HepG2 (cell line): ENCODE measurements at regions not wholly inside any gene's neighbourhood (a gene's known extent, or its start where the extent isn't known, plus 50 kb on each side); places are given as distances from the start of the nearest gene placed in this dataset.

Experiments
- ATAC-seq: fragments of 200-7000 bp; cut with Tn5 transposase; 3 replicates; pipeline ENCODE4 v1.9.1; 2020; ENCODE audit warnings: mild to moderate bottlenecking, moderate library complexity
- BruUV-seq: library from RNA; stranded (reverse); fragments of 400-500 nt; replicated peaks from 2 replicates; lab custom pipeline; 2021; lab: Mats Ljungman, UMichigan
- CTCF ChIA-PET: fragments of 300-600 bp; formaldehyde crosslinking; extraction: SDS; loops from one replicate; lab custom pipeline; 2021; ENCODE audit warnings: low total read pairs, inconsistent platforms, low intra/inter-chr PET ratio; lab: Yijun Ruan, JAX
- POLR2A ChIA-PET: fragments of 350-600 bp; sonication (Branson Sonifier 250); formaldehyde crosslinking; loops from one replicate; lab custom pipeline; 2020; ENCODE audit warnings: antibody characterized with exemption, inconsistent platforms; lab: Yijun Ruan, JAX
- DNase-seq: peaks from one replicate; pipeline ENCODE4 v3.0.0-alpha.2; 2015; ENCODE audit warnings: low spot score
- FAIRE-seq: peaks from 3 replicates; lab custom pipeline; 2011; peaks lifted over from hg19 to GRCh38; lab: Jason Lieb, UNC
- H2AFZ ChIP-seq: one replicate; pipeline ENCODE4 v1.6.1; 2011; ENCODE audit warnings: low read length, inconsistent platforms
- H3K27ac ChIP-seq: fragments of 300-600 bp; 3 replicates; pipeline ENCODE4 v1.8.0; 2011; ENCODE audit warnings: mixed run types, mild to moderate bottlenecking, mixed read lengths, low read length, inconsistent platforms; ENCODE audit not compliant: insufficient read depth; ENCODE audit errors: extremely low read length
- H3K27me3 ChIP-seq, 2 experiments: fragments of 200-600 bp in 1 of 2; 2 replicates in 1 of 2; 3 replicates in 1 of 2; pipeline versions ENCODE4 v1.6.0 to v1.8.0; 2011; ENCODE audit warnings: low read length in 2 of 2, mild to moderate bottlenecking in 2 of 2, moderate library complexity in 2 of 2, inconsistent platforms in 1 of 2; ENCODE audit not compliant: insufficient read depth in 2 of 2, control insufficient read depth in 1 of 2
- H3K36me3 ChIP-seq, 2 experiments: fragments of 200-600 bp in 1 of 2; replicated peaks in 1 of 2; 2 replicates in 1 of 2; 3 replicates in 1 of 2; pipeline versions ENCODE4 v1.5.1 to v1.8.0; 2011; ENCODE audit warnings: low read length in 2 of 2, inconsistent platforms in 1 of 2; ENCODE audit not compliant: insufficient read depth in 2 of 2, control insufficient read depth in 1 of 2
- H3K4me1 ChIP-seq: 2 replicates; pipeline ENCODE4 v1.5.1; 2012; ENCODE audit warnings: low read length, inconsistent platforms; ENCODE audit not compliant: insufficient read depth
- H3K4me2 ChIP-seq: 2 replicates; pipeline ENCODE4 v1.6.0; 2011; ENCODE audit warnings: low read depth, low read length, inconsistent platforms
- H3K4me3 ChIP-seq, 3 experiments: fragments of 200-600 bp in 1 of 3; sonication (generic), shearing (Covaris generic) in 1 of 3; replicated peaks in 1 of 3; 2 replicates each; pipeline ENCODE4 v1.5.1; 2011 to 2016; ENCODE audit warnings: low read length in 3 of 3, inconsistent platforms in 2 of 3, low read depth in 2 of 3, mild to moderate bottlenecking in 2 of 3, control low read depth in 1 of 3, mixed read lengths in 1 of 3; ENCODE audit not compliant: insufficient read depth in 1 of 3
- H3K79me2 ChIP-seq: one replicate; pipeline ENCODE4 v1.6.1; 2011; ENCODE audit warnings: low read length, inconsistent platforms; ENCODE audit not compliant: insufficient read depth
- H3K9ac ChIP-seq: 2 replicates; pipeline ENCODE4 v1.6.0; 2011; ENCODE audit warnings: mild to moderate bottlenecking, low read depth, low read length, inconsistent platforms; ENCODE audit not compliant: insufficient read depth
- H3K9me3 ChIP-seq: 2 replicates; pipeline ENCODE4 v1.5.1; 2012; ENCODE audit warnings: mild to moderate bottlenecking, low read length
- H4K20me1 ChIP-seq: 2 replicates; pipeline ENCODE4 v1.6.0; 2011; ENCODE audit warnings: inconsistent platforms, mild to moderate bottlenecking, low read length, moderate library complexity; ENCODE audit not compliant: insufficient read depth
- RARG ChIP-seq: sonication (generic); formaldehyde crosslinking; IDR thresholded peaks from 2 replicates; pipeline ENCODE4 v1.4.0; 2020; ENCODE audit warnings: low read depth, mild to moderate bottlenecking, missing genetic modification reagents
- YY1 ChIP-seq: IDR thresholded peaks from 2 replicates; pipeline ENCODE4 v1.6.1; 2011; ENCODE audit warnings: low read length, low read depth, moderate library complexity, mild to moderate bottlenecking; ENCODE audit not compliant: insufficient read depth, insufficient replicate concordance
- ZNF101 ChIP-seq: sonication (generic); formaldehyde crosslinking; IDR thresholded peaks from 2 replicates; pipeline ENCODE4 v1.4.0; 2020; ENCODE audit warnings: mild to moderate bottlenecking, low read depth, missing genetic modification reagents, borderline replicate concordance
- ZNF567 ChIP-seq: sonication (generic); formaldehyde crosslinking; IDR thresholded peaks from 2 replicates; pipeline ENCODE4 v1.8.1; 2023; ENCODE audit warnings: mild to moderate bottlenecking, missing genetic modification reagents, borderline replicate concordance
- in situ Hi-C: cut with HindIII; loops from 2 replicates; pipeline ENCODE4 v1.10.0; 2017; ENCODE audit warnings: low pct_unique_long_range_greater_than_20kb; ENCODE audit not compliant: extremely low pct_ligation_motif_present
- intact Hi-C: fragments of 100-400 bp; cut with micrococcal nuclease; formaldehyde crosslinking; loops from one replicate; pipeline ENCODE4 v1.10.0; 2022; ENCODE audit not compliant: unreplicated experiment
- TF ChIP-seq, protein P1 (sequence below): IDR thresholded peaks from 2 replicates; pipeline ENCODE4 v1.4.0; 2020; ENCODE audit warnings: mild to moderate bottlenecking, missing genetic modification reagents
- TF ChIP-seq, protein P2 (sequence below): IDR thresholded peaks from 2 replicates; pipeline ENCODE4 v1.6.1; 2016; ENCODE audit warnings: missing biosample characterization, missing genetic modification reagents, low read depth

DNA sequence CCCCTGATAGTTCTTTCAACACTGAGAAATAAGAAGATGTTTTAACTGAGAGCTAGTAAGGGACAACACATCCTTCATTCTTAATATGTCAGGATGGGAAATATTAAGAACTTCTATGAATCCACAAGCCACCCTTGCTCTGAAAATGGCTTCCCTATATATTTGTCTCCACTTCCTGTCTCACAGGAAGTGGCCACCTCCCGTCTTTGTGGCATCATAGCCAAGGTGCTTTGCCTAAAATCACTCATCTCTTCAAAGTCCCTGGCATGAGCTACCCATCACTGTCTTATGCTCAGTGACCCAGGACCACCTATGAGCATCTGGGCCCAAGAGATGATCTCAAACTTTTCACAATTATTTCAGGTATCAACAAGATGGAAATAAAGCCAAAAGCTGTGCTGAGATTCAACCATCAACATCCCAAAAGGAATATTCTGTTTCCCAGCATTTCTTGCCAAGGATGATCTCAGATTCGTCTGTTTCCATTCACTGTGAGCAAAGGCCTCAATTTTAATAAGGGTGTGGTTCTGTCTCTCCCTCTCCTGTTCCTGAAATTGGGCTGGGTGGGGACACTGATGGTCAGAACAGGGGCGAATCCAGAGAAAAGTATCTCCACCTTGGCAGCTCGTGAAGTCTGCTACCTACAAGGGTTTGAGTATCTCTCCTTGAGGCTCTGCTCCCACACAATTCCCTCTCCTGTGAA is 493.9 kb downstream of the MN1 start (continued):
- TF ChIP-seq, protein P1, sequence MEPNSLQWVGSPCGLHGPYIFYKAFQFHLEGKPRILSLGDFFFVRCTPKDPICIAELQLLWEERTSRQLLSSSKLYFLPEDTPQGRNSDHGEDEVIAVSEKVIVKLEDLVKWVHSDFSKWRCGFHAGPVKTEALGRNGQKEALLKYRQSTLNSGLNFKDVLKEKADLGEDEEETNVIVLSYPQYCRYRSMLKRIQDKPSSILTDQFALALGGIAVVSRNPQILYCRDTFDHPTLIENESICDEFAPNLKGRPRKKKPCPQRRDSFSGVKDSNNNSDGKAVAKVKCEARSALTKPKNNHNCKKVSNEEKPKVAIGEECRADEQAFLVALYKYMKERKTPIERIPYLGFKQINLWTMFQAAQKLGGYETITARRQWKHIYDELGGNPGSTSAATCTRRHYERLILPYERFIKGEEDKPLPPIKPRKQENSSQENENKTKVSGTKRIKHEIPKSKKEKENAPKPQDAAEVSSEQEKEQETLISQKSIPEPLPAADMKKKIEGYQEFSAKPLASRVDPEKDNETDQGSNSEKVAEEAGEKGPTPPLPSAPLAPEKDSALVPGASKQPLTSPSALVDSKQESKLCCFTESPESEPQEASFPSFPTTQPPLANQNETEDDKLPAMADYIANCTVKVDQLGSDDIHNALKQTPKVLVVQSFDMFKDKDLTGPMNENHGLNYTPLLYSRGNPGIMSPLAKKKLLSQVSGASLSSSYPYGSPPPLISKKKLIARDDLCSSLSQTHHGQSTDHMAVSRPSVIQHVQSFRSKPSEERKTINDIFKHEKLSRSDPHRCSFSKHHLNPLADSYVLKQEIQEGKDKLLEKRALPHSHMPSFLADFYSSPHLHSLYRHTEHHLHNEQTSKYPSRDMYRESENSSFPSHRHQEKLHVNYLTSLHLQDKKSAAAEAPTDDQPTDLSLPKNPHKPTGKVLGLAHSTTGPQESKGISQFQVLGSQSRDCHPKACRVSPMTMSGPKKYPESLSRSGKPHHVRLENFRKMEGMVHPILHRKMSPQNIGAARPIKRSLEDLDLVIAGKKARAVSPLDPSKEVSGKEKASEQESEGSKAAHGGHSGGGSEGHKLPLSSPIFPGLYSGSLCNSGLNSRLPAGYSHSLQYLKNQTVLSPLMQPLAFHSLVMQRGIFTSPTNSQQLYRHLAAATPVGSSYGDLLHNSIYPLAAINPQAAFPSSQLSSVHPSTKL, result no peak
- TF ChIP-seq YY1 (no peak), ZNF567 (CRISPR knock-in tag) (no peak), ZNF101 (CRISPR knock-in tag) (no peak), RARG (CRISPR knock-in tag) (no peak)
- TF ChIP-seq, all 625 proteins: peak for 0

DNA sequence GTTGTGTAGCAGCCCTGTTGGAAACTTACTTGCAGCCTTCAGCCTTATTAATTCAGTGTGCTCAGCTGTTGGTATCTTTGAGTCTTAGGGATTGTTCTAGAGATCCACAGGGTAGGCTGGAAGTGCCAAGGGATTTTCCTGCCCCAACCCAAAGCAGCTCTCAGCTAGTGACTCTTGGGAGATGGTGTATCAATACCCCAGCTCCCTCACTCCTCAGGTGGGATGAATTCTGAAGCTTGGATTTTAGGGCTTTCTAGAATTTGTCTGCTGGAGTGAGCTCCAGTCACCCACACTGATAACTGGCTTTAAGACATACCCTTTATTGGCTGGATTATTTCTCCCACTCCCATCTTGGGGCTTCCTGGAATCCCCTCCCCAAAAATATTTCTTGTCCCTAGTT is 493.0 kb downstream of the MN1 start:
- Histone ChIP-seq H2AFZ (no peak overlapping the region), H3K36me3 (no peaks in the 10 kb centered on the region), H3K27ac (no peak overlapping the region), H3K9ac (no peak overlapping the region), H3K9me3 (no peaks in the 10 kb centered on the region; the same call in 1 of the 2 replicates), H3K4me3 (no peak overlapping the region), H3K4me1 (no peaks in the 10 kb centered on the region), H4K20me1 (no peaks in the 10 kb centered on the region), H3K27me3 (no peaks in the 10 kb centered on the region), H3K79me2 (no peaks in the 10 kb centered on the region), H3K4me2 (no peak overlapping the region)
- intact Hi-C loops, result no loop called here
- DNase-seq (no peak), FAIRE-seq (no peak), ATAC-seq (no peak)
- in situ Hi-C loops, result no loop called here
- ChIA-PET CTCF (no interaction called here), POLR2A (no interaction called here)
- no TSS peak for BruUV-seq
- TF ChIP-seq, protein P2, sequence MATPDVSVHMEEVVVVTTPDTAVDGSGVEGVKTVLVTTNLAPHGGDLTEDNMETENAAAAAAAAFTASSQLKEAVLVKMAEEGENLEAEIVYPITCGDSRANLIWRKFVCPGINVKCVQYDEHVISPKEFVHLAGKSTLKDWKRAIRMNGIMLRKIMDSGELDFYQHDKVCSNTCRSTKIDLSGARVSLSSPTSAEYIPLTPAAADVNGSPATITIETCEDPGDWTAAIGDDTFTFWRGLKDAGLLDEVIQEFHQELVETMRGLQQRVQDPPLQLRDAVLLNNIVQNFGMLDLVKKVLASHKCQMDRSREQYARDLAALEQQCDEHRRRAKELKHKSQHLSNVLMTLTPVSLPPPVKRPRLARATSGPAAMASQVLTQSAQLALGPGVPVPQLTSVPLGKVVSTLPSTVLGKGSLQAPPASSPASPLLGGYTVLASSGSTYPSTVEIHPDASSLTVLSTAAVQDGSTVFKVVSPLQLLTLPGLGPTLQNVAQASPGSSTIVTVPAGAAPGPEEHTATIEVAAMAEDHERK (CRISPR knock-in tag), result no peak
